ENCODE measurements at regions not wholly inside any gene's neighbourhood (a gene's known extent, or its start where the extent isn't known, plus 50 kb on each side); places are given as distances from the start of the nearest gene placed in this dataset.

DNA sequence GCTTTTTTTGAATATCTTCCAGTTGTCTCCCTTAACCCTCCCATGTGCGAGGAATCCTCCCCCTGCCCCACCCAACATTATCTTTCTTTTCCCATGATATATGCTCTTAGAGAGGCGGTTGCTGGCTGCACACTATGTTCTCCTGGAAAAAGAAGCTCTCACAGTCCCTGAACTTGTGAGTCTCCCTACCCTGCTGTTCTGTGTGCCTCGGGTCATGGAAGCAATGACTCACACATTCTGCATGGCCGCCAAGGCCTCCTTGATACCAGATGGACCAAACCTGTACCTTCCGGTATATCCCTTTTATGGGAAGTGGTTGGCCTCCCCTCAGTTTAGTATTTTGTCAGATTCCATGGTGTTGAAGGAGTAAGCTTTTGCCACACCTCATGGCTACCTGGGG, 705.4 kb downstream of the SLITRK6 start:
- H3K4me2 ChIP-seq = no peak overlapping the region
- intact Hi-C loops (cut with micrococcal nuclease; ENCODE audit: unreplicated experiment) = no loop called here
- no peak for TF ChIP-seq EZH2 (IDR thresholded peaks at IDR 0.05; ENCODE audit: low read depth)
- TF ChIP-seq, protein P1, sequence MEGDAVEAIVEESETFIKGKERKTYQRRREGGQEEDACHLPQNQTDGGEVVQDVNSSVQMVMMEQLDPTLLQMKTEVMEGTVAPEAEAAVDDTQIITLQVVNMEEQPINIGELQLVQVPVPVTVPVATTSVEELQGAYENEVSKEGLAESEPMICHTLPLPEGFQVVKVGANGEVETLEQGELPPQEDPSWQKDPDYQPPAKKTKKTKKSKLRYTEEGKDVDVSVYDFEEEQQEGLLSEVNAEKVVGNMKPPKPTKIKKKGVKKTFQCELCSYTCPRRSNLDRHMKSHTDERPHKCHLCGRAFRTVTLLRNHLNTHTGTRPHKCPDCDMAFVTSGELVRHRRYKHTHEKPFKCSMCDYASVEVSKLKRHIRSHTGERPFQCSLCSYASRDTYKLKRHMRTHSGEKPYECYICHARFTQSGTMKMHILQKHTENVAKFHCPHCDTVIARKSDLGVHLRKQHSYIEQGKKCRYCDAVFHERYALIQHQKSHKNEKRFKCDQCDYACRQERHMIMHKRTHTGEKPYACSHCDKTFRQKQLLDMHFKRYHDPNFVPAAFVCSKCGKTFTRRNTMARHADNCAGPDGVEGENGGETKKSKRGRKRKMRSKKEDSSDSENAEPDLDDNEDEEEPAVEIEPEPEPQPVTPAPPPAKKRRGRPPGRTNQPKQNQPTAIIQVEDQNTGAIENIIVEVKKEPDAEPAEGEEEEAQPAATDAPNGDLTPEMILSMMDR (conservative IDR thresholded peaks at IDR 0.05) = no peak
- H2AFZ ChIP-seq = no peak overlapping the region
- H3K79me2 ChIP-seq (ENCODE audit: low read depth) = no peaks in the 10 kb centered on the region
- H3K36me3 ChIP-seq (ENCODE audit: low read depth) = no peaks in the 10 kb centered on the region
- CTCF ChIA-PET = no interaction called here
- no TSS peak for BruUV-seq (replicated peaks)
- no peaks in the 10 kb centered on the region for H3K4me1 ChIP-seq (replicated peaks; ENCODE audit: insufficient read depth)
- no peaks in the 10 kb centered on the region for H3F3A ChIP-seq (ENCODE audit: insufficient read depth, low read depth)
- peak in 1 of 2 experiments; percentile 9 for DNase-seq
- H3K9me3 ChIP-seq (ENCODE audit: insufficient read depth, low read depth) = no peaks in the 10 kb centered on the region
- no peaks in the 10 kb centered on the region for H4K20me1 ChIP-seq (ENCODE audit: insufficient read depth)
- H3K27ac ChIP-seq = no peak overlapping the region
- no peak overlapping the region for H3K4me3 ChIP-seq
- no peaks in the 10 kb centered on the region for H3K9me2 ChIP-seq (ENCODE audit: insufficient read depth)
- POLR2A ChIA-PET (ENCODE audit: unreplicated experiment) = no interaction called here
- H3K27me3 ChIP-seq (ENCODE audit: insufficient read depth, low read depth) = no peaks in the 10 kb centered on the region

DNA sequence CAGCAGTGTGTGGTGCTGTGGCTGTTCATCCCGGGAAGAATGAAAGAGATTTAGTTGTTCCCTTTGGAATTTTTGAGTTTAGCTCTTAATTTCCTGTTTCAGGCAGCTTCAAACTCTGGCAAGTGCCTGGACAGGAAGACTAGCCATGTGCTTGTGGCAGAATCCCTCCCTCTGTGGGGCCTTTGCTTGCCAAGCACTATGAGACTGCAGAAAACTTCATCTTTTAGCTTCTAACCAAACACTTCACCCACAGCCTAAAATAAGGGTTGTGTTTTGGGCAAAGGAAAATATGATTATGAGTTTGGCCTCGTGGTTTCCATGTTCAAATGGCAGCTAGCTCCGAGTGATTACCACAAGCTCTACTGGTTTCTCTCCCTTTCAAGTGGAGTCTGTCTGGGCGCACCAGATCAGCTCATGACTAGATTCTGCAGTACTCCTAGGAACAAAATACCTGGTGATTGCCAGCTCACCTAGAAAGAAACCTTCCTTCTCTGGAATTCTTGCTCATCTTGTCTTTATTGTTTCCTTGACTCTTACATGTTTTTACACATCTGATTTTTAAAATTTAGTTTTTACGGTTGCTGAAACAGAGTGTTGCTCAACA, 707.5 kb downstream of the SLITRK6 start:
- no peaks in the 10 kb centered on the region for H3K79me2 ChIP-seq (ENCODE audit: low read depth)
- DNase-seq = no peak
- no peaks in the 10 kb centered on the region for H4K20me1 ChIP-seq (ENCODE audit: insufficient read depth)
- no TSS peak for BruUV-seq (replicated peaks)
- H3K27me3 ChIP-seq (ENCODE audit: insufficient read depth, low read depth) = no peaks in the 10 kb centered on the region
- H3K36me3 ChIP-seq (ENCODE audit: low read depth) = no peaks in the 10 kb centered on the region
- H3K9me3 ChIP-seq (ENCODE audit: insufficient read depth, low read depth) = no peaks in the 10 kb centered on the region
- TF ChIP-seq, protein P1 (conservative IDR thresholded peaks at IDR 0.05) = no peak
- TF ChIP-seq EZH2 (IDR thresholded peaks at IDR 0.05; ENCODE audit: low read depth) = no peak
- CTCF ChIA-PET = no interaction called here
- H3K9me2 ChIP-seq (ENCODE audit: insufficient read depth) = no peaks in the 10 kb centered on the region
- intact Hi-C loops (cut with micrococcal nuclease; ENCODE audit: unreplicated experiment) = no loop called here
- no peak overlapping the region for H2AFZ ChIP-seq
- H3F3A ChIP-seq (ENCODE audit: insufficient read depth, low read depth) = no peaks in the 10 kb centered on the region
- H3K4me2 ChIP-seq = no peak overlapping the region
- H3K27ac ChIP-seq = no peak overlapping the region
- POLR2A ChIA-PET (ENCODE audit: unreplicated experiment) = no interaction called here
- H3K4me3 ChIP-seq = no peak overlapping the region
- no peaks in the 10 kb centered on the region for H3K4me1 ChIP-seq (replicated peaks; ENCODE audit: insufficient read depth)

DNA sequence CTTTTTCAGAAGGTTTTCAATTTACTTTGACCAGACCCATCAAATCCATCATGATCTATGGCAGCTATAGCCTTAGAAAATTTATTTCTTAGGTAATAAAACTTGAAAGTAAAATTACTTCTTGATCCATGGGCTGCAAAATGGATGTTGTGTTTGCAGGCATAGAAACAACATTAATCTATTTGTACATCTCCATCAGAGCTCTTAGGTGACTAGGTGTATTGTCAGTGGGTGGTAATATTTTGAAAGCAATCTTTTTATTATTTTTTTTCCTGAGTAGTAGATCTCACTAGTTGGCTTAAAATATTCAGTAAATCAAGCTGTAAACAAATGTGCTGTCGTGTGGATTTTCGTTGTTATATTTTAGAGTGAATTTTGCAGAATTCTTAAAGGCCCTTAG, 710.0 kb downstream of the SLITRK6 start:
- H3K4me2 ChIP-seq = no peak overlapping the region
- H3K9me3 ChIP-seq (ENCODE audit: insufficient read depth, low read depth) = no peaks in the 10 kb centered on the region
- no peaks in the 10 kb centered on the region for H3K27me3 ChIP-seq (ENCODE audit: insufficient read depth, low read depth)
- no peaks in the 10 kb centered on the region for H3K36me3 ChIP-seq (ENCODE audit: low read depth)
- no peak overlapping the region for H3K27ac ChIP-seq
- POLR2A ChIA-PET (ENCODE audit: unreplicated experiment) = no interaction called here
- BruUV-seq (replicated peaks) = no TSS peak
- no peaks in the 10 kb centered on the region for H3K9me2 ChIP-seq (ENCODE audit: insufficient read depth)
- no peak for DNase-seq
- no peak overlapping the region for H2AFZ ChIP-seq
- no peak overlapping the region for H3K4me3 ChIP-seq
- H3F3A ChIP-seq (ENCODE audit: insufficient read depth, low read depth) = no peaks in the 10 kb centered on the region
- intact Hi-C loops (cut with micrococcal nuclease; ENCODE audit: unreplicated experiment) = no loop called here
- TF ChIP-seq, protein P1 (conservative IDR thresholded peaks at IDR 0.05) = no peak
- no peak for TF ChIP-seq EZH2 (IDR thresholded peaks at IDR 0.05; ENCODE audit: low read depth)
- H3K79me2 ChIP-seq (ENCODE audit: low read depth) = no peaks in the 10 kb centered on the region
- H4K20me1 ChIP-seq (ENCODE audit: insufficient read depth) = no peaks in the 10 kb centered on the region
- CTCF ChIA-PET = no interaction called here
- no peaks in the 10 kb centered on the region for H3K4me1 ChIP-seq (replicated peaks; ENCODE audit: insufficient read depth)

Measured in PC-9 (cell line).